Omental fat pad (tissue), 3 donors: ENCODE measurements at regions not wholly inside any gene's neighbourhood (a gene's known extent, or its start where the extent isn't known, plus 50 kb on each side); places are given as distances from the start of the nearest gene placed in this dataset.

Experiments used
- ATAC-seq: fragments of 150-250 bp; one replicate; pipeline ENCODE4 v1.9.1; 2016; ENCODE audit warnings: mild to moderate bottlenecking, moderate library complexity; ENCODE audit not compliant: low FRiP score
- DNase-seq: peaks from one replicate; pipeline ENCODE4 v3.0.0-alpha.2; 2019; ENCODE audit warnings: low spot score
- CTCF ChIP-seq, 3 donors: fragments of 450-650 bp; IDR thresholded peaks; one replicate each; pipeline ENCODE4 v1.5.1; 2016 to 2017; ENCODE audit warnings: antibody characterized with exemption in 3 of 3, mild to moderate bottlenecking in 3 of 3, moderate library complexity in 2 of 3

- TF ChIP-seq CTCF (IDR thresholded peaks at IDR 0.05), result no peak
- no peak for DNase-seq
- ATAC-seq, result no peak
These were observed 2025.0 kb downstream of the LRRC4C start for GRCh38 chr11:39434466-39434865.

GRCh38 chr11:39432929-39433328 lies 2026.5 kb downstream of the LRRC4C start:
- TF ChIP-seq CTCF (IDR thresholded peaks at IDR 0.05), result no peak
- ATAC-seq (no peak), DNase-seq (no peak)

- no peak for ATAC-seq
- TF ChIP-seq CTCF (IDR thresholded peaks at IDR 0.05), result no peak
- DNase-seq, result no peak
These were observed 2034.2 kb downstream of the LRRC4C start for GRCh38 chr11:39425226-39425625.

- DNase-seq (no peak), ATAC-seq (no peak)
- TF ChIP-seq CTCF (IDR thresholded peaks at IDR 0.05), result no peak
These were observed 2047.3 kb downstream of the LRRC4C start for GRCh38 chr11:39412117-39412516.

GRCh38 chr11:39385911-39386310 lies 2073.5 kb downstream of the LRRC4C start:
- ATAC-seq, result no peak
- TF ChIP-seq CTCF (IDR thresholded peaks at IDR 0.05), result no peak
- DNase-seq, result no peak

GRCh38 chr11:39374963-39375698 lies 2084.3 kb downstream of the LRRC4C start:
- no peak for TF ChIP-seq CTCF (IDR thresholded peaks at IDR 0.05)
- DNase-seq, result no peak
- no peak for ATAC-seq

- no peak for TF ChIP-seq CTCF (IDR thresholded peaks at IDR 0.05)
- no peak for DNase-seq
- ATAC-seq, result no peak
These were observed 2091.9 kb downstream of the LRRC4C start for GRCh38 chr11:39367534-39367933.
